ENCODE measurements at regions not wholly inside any gene's neighbourhood (a gene's known extent, or its start where the extent isn't known, plus 50 kb on each side); places are given as distances from the start of the nearest gene placed in this dataset.

GRCh38 chr11:11681536-11681935, 59.7 kb upstream of the GALNT18 start:
- Mint-ChIP-seq H3K36me3 (ENCODE audit: insufficient read depth in 2 of 2) (no peaks in the 10 kb centered on the region), H3K4me3 (no peak overlapping the region), H3K4me1 (ENCODE audit: low read depth) (no peaks in the 10 kb centered on the region), H3K9me3 (peaks cover 2 to 3% of the 10 kb centered on the region in 2 donors), H3K27me3 (ENCODE audit: low read depth) (peaks cover 16% of the 10 kb centered on the region), H3K27ac (no peak overlapping the region)
- no peak for ATAC-seq (replicated peaks in 1 of 2)
- DNase-seq: no peak

DNA sequence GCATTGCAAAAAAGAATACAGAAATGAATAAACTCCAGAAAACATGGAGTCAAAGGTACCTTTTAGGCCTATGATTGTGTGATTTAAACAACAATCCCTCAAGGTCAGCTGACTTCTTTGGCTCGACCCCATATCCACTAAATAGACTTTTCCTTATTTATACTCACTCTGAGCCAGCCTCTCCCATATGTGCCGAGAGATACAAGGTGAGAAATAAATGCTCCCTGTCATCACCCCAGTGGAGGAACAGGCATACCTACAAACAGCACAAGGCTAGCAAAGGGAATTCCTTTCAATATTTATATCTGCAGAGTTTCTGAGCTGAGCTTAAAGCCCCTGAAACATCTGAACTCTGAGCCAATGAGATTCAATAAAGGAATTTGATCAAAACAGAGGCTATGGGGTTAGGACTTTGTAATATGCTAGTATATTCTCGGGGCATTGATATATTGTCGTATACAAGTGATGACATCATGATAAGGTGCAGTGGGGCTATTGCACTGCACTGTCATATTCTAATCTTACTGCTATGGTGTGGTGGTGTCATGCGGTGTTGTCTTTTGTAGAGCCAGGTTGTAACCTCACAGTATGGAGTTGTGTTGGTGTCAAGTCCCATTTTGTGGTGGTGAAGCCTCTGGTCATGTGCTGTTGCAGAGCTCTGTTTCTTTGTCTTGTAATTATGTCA, 56.0 kb upstream of the GALNT18 start:
- DNase-seq (no peak), ATAC-seq (replicated peaks in 1 of 2) (no peak)
- Mint-ChIP-seq H3K27me3 (ENCODE audit: low read depth) (peaks cover 7% of the 10 kb centered on the region), H3K4me1 (ENCODE audit: low read depth) (no peaks in the 10 kb centered on the region), H3K9me3 (no peaks in the 10 kb centered on the region), H3K36me3 (ENCODE audit: insufficient read depth in 2 of 2) (no peaks in the 10 kb centered on the region), H3K4me3 (no peak overlapping the region), H3K27ac (no peak overlapping the region)

- Mint-ChIP-seq H3K4me3 (no peak overlapping the region), H3K27ac (no peak overlapping the region), H3K9me3 (no peaks in the 10 kb centered on the region), H3K27me3 (ENCODE audit: low read depth) (no peaks in the 10 kb centered on the region), H3K4me1 (ENCODE audit: low read depth) (no peaks in the 10 kb centered on the region), H3K36me3 (ENCODE audit: insufficient read depth in 2 of 2) (no peaks in the 10 kb centered on the region)
- DNase-seq (no peak), ATAC-seq (replicated peaks in 1 of 2) (no peak)
Observed at GRCh38 chr11:11675671-11676181, 53.9 kb upstream of the GALNT18 start.

DNA sequence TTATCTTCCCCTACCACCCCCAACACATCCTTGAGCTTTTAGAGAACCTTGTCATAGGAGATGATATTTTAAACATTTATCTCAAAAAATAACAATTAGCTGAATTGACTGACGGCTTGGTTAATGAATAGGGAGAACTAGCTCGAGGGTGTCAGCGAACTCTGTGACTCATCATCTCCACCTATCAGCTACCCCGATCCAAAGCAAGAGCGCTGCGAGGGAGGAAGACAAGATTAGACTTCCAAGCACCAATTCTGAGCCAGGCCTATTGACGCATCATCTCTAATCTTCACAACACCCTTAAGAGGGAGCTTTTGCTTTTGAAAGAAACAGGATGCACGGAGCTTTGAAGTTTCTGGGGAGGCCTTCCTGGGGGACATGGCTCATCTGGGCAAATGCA, 51.0 kb upstream of the GALNT18 start:
- H3K4me3 Mint-ChIP-seq: no peak overlapping the region
- H3K27ac Mint-ChIP-seq: no peak overlapping the region
- peaks cover 9% of the 10 kb centered on the region for H3K27me3 Mint-ChIP-seq (ENCODE audit: low read depth)

GRCh38 chr11:11672101-11672500, 50.3 kb upstream of the GALNT18 start:
- H3K27me3 Mint-ChIP-seq (ENCODE audit: low read depth): peaks cover 14% of the 10 kb centered on the region
- ATAC-seq (replicated peaks in 1 of 2): no peak
- no peak overlapping the region for H3K4me3 Mint-ChIP-seq
- no peaks in the 10 kb centered on the region for H3K9me3 Mint-ChIP-seq
- H3K27ac Mint-ChIP-seq: no peak overlapping the region
- H3K4me1 Mint-ChIP-seq (ENCODE audit: low read depth): no peaks in the 10 kb centered on the region
- H3K36me3 Mint-ChIP-seq (ENCODE audit: insufficient read depth in 2 of 2): no peaks in the 10 kb centered on the region
- no peak for DNase-seq

More for the DNA sequence above, 51.0 kb upstream of the GALNT18 start:
- no peaks in the 10 kb centered on the region for H3K4me1 Mint-ChIP-seq (ENCODE audit: low read depth)
- no peaks in the 10 kb centered on the region for H3K36me3 Mint-ChIP-seq (ENCODE audit: insufficient read depth in 2 of 2)
- H3K9me3 Mint-ChIP-seq: no peaks in the 10 kb centered on the region
- DNase-seq: no peak
- no peak for ATAC-seq (replicated peaks in 1 of 2)

All from activated T-cell treated with anti-CD3 and anti-CD28 coated beads, Interleukin-2, amount 50 U/mL, for 72 hours (primary cell).